CD4-positive, alpha-beta T cell (primary cell): ENCODE measurements at regions not wholly inside any gene's neighbourhood (a gene's known extent, or its start where the extent isn't known, plus 50 kb on each side); places are given as distances from the start of the nearest gene placed in this dataset.

Experiments
- ATAC-seq: fragments of 200-7000 bp; cut with Tn5 transposase; one replicate; pipeline ENCODE4 v1.10.0; 2022; ENCODE audit warnings: mild to moderate bottlenecking; ENCODE audit not compliant: poor library complexity
- CTCF ChIA-PET: fragments of 350-600 bp; sonication (Branson Sonifier 250); formaldehyde crosslinking; loops from one replicate; lab custom pipeline; 2021; ENCODE audit warnings: antibody characterized with exemption, inconsistent platforms; lab: Charles Lee
- POLR2A ChIA-PET: fragments of 350-600 bp; sonication (Branson Sonifier 250); formaldehyde crosslinking; loops from one replicate; lab custom pipeline; 2021; ENCODE audit warnings: antibody characterized with exemption, inconsistent platforms; lab: Charles Lee
- DNase-seq, 14 experiments: peaks; one replicate each; pipeline ENCODE4 v3.0.0-alpha.2; 2013 to 2020; ENCODE audit warnings: mixed read lengths in 2 of 14
- H3K27ac ChIP-seq, 2 donors: one replicate each; pipeline versions ENCODE4 v1.5.1 to v1.7.0; 2013; ENCODE audit warnings: low read length in 2 of 2, low read depth in 1 of 2, mild to moderate bottlenecking in 1 of 2
- H3K27me3 ChIP-seq, 2 experiments: 1 replicate in 1 of 2; 2 replicates in 1 of 2; pipeline versions ENCODE4 v1.6.1 to v1.7.0; 2013; ENCODE audit warnings: low read length in 2 of 2, control low read depth in 1 of 2, mild to moderate bottlenecking in 1 of 2, moderate library complexity in 1 of 2; ENCODE audit not compliant: insufficient read depth in 2 of 2, control insufficient read depth in 1 of 2
- H3K36me3 ChIP-seq: one replicate; pipeline ENCODE4 v1.6.1; 2013; ENCODE audit warnings: low read length, control low read depth; ENCODE audit not compliant: insufficient read depth
- H3K4me1 ChIP-seq: one replicate; pipeline ENCODE4 v1.6.1; 2013; ENCODE audit warnings: low read length, control low read depth; ENCODE audit not compliant: insufficient read depth
- H3K4me3 ChIP-seq: one replicate; pipeline ENCODE4 v1.5.1; 2013; ENCODE audit warnings: mild to moderate bottlenecking, low read length, moderate library complexity
- H3K9me3 ChIP-seq, 2 experiments: 1 replicate in 1 of 2; 2 replicates in 1 of 2; pipeline versions ENCODE4 v1.6.1 to v1.7.0; 2013; ENCODE audit warnings: low read length in 2 of 2, mild to moderate bottlenecking in 2 of 2, control low read depth in 1 of 2, moderate library complexity in 1 of 2; ENCODE audit not compliant: control insufficient read depth in 1 of 2, insufficient read depth in 1 of 2
- H3K27ac Mint-ChIP-seq: one replicate; pipeline ENCODE4 v1.8.0; 2020; ENCODE audit warnings: mixed read lengths
- H3K27me3 Mint-ChIP-seq: one replicate; pipeline ENCODE4 v1.8.0; 2021; ENCODE audit warnings: mixed read lengths
- H3K36me3 Mint-ChIP-seq: one replicate; pipeline ENCODE4 v1.8.0; 2021; ENCODE audit warnings: low read depth, mixed read lengths
- H3K4me1 Mint-ChIP-seq: one replicate; pipeline ENCODE4 v1.8.0; 2021; ENCODE audit warnings: low read depth, mixed read lengths
- H3K4me3 Mint-ChIP-seq: one replicate; pipeline ENCODE4 v1.8.0; 2020; ENCODE audit warnings: mild to moderate bottlenecking, mixed read lengths
- H3K9me3 Mint-ChIP-seq: one replicate; pipeline ENCODE4 v1.8.0; 2020; ENCODE audit warnings: mixed read lengths
- intact Hi-C, 2 experiments: fragments of 100-400 bp; cut with DNase I in 1 of 2; cut with micrococcal nuclease in 1 of 2; formaldehyde crosslinking; loops; one replicate each; pipeline versions ENCODE4 v1.15.1 to v1.9.0; 2023 to 2025; cut with DNase I, micrococcal nuclease
- TF ChIP-seq, protein P1 (sequence below): fragments of 200-600 bp; IDR thresholded peaks from one replicate; pipeline ENCODE4 v1.8.0; 2022; ENCODE audit warnings: antibody characterized with exemption, mild to moderate bottlenecking

GRCh38 chr15:94079459-94079858, 151.9 kb upstream of the MCTP2 start:
- Mint-ChIP-seq H3K27ac (no peak overlapping the region), H3K36me3 (no peaks in the 10 kb centered on the region), H3K4me1 (no peaks in the 10 kb centered on the region), H3K4me3 (no peak overlapping the region), H3K9me3 (no peaks in the 10 kb centered on the region), H3K27me3 (no peaks in the 10 kb centered on the region)
- Histone ChIP-seq H3K9me3 (no peaks in the 10 kb centered on the region), H3K4me1 (no peaks in the 10 kb centered on the region), H3K36me3 (no peaks in the 10 kb centered on the region), H3K27ac (no peak overlapping the region), H3K4me3 (no peak overlapping the region), H3K27me3 (no peaks in the 10 kb centered on the region)
- ATAC-seq = no peak
- CTCF ChIA-PET = no interaction called here
- TF ChIP-seq, protein P1, sequence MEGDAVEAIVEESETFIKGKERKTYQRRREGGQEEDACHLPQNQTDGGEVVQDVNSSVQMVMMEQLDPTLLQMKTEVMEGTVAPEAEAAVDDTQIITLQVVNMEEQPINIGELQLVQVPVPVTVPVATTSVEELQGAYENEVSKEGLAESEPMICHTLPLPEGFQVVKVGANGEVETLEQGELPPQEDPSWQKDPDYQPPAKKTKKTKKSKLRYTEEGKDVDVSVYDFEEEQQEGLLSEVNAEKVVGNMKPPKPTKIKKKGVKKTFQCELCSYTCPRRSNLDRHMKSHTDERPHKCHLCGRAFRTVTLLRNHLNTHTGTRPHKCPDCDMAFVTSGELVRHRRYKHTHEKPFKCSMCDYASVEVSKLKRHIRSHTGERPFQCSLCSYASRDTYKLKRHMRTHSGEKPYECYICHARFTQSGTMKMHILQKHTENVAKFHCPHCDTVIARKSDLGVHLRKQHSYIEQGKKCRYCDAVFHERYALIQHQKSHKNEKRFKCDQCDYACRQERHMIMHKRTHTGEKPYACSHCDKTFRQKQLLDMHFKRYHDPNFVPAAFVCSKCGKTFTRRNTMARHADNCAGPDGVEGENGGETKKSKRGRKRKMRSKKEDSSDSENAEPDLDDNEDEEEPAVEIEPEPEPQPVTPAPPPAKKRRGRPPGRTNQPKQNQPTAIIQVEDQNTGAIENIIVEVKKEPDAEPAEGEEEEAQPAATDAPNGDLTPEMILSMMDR = no peak
- intact Hi-C loops = no loop called here
- POLR2A ChIA-PET = no interaction called here
- no peak for DNase-seq

DNA sequence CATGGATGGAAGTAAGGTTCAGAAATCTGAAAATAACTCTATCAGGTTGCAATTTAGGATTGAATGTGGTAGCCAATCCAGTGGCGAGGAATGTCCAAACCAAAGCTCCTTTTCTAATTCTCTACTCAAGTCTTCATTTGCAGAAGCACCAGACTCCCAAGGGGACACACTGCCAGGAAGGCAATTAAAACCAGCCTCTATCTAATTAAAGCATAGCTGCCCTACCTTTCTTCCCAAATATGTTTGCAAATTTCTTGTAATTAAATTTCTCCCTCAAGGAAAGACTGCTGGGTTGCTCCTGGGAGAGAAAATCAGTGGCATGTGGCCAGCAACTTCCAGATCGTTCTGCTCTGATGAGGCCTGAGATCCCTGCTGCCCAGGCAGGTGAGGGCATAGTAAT, 153.4 kb upstream of the MCTP2 start:
- no peaks in the 10 kb centered on the region for H3K36me3 Mint-ChIP-seq
- Histone ChIP-seq H3K9me3 (no peaks in the 10 kb centered on the region), H3K27ac (no peak overlapping the region), H3K27me3 (no peaks in the 10 kb centered on the region), H3K4me1 (no peaks in the 10 kb centered on the region), H3K4me3 (no peak overlapping the region), H3K36me3 (no peaks in the 10 kb centered on the region)
- no peak overlapping the region for H3K27ac Mint-ChIP-seq
- TF ChIP-seq, protein P1 = no peak
- no peak for DNase-seq
- intact Hi-C loops = no loop called here
- ATAC-seq = no peak
- H3K9me3 Mint-ChIP-seq = no peaks in the 10 kb centered on the region
- H3K4me3 Mint-ChIP-seq = no peak overlapping the region
- ChIA-PET CTCF (no interaction called here), POLR2A (no interaction called here)
- no peaks in the 10 kb centered on the region for H3K27me3 Mint-ChIP-seq
- no peaks in the 10 kb centered on the region for H3K4me1 Mint-ChIP-seq

GRCh38 chr15:94075349-94075748, 156.0 kb upstream of the MCTP2 start:
- ChIA-PET POLR2A (no interaction called here), CTCF (no interaction called here)
- H3K27me3 Mint-ChIP-seq = peaks cover 3% of the 10 kb centered on the region
- H3K4me3 Mint-ChIP-seq = no peak overlapping the region
- Histone ChIP-seq H3K36me3 (no peaks in the 10 kb centered on the region), H3K9me3 (no peaks in the 10 kb centered on the region), H3K27ac (no peak overlapping the region), H3K27me3 (no peaks in the 10 kb centered on the region), H3K4me1 (no peaks in the 10 kb centered on the region), H3K4me3 (no peak overlapping the region)
- no peak overlapping the region for H3K27ac Mint-ChIP-seq
- no peak for ATAC-seq
- H3K4me1 Mint-ChIP-seq = no peaks in the 10 kb centered on the region
- no peak for DNase-seq
- no peaks in the 10 kb centered on the region for H3K36me3 Mint-ChIP-seq
- no peaks in the 10 kb centered on the region for H3K9me3 Mint-ChIP-seq
- intact Hi-C loops = no loop called here
- TF ChIP-seq, protein P1 = no peak
